C4-2B (cell line): ENCODE measurements at regions not wholly inside any gene's neighbourhood (a gene's known extent, or its start where the extent isn't known, plus 50 kb on each side); places are given as distances from the start of the nearest gene placed in this dataset.
A peak's percentile ranks its signal among the peaks of the same experiment; 100 is the strongest.

Experiments used
- H3K27ac ChIP-seq: fragments of 450-650 bp; 2 replicates; pipeline ENCODE4 v1.5.1; 2017
- CTCF ChIP-seq: fragments of 450-650 bp; conservative IDR thresholded peaks from 2 replicates; pipeline ENCODE4 v1.5.1; 2017; ENCODE audit warnings: mild to moderate bottlenecking
- ZFX ChIP-seq: fragments of 450-650 bp; IDR thresholded peaks from 2 replicates; pipeline ENCODE4 v1.6.1; 2017

DNA sequence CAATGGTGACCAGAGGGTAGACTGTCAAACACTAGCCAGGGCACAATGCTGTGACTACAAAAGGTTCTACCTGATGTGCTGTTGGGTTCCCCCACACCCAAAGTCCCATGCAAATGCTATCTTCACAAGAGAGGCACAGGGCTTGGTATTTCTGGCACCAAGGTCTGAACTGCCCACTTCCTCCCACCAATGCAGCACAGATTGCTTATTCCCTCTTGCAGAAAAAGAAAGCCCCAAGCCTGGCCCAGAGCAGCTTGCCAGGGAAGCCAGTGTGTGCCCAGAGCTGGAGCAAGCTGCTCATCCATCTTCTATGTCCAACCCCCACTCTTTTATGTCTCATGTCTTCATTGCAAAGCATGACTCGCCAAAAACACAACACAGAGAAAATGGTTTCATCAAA, 149.4 kb upstream of the CAMK1G start:
- TF ChIP-seq CTCF, result no peak
- no peak for TF ChIP-seq ZFX
- H3K27ac ChIP-seq, result no peak overlapping the region

GRCh38 chr1:209434631-209435217, 148.8 kb upstream of the CAMK1G start:
- H3K27ac ChIP-seq, result no peak overlapping the region
- TF ChIP-seq CTCF, result no peak
- no peak for TF ChIP-seq ZFX

GRCh38 chr1:209435654-209436566, 147.6 kb upstream of the CAMK1G start:
- no peak overlapping the region for H3K27ac ChIP-seq
- no peak for TF ChIP-seq ZFX
- TF ChIP-seq CTCF, result peak; percentile 86

DNA sequence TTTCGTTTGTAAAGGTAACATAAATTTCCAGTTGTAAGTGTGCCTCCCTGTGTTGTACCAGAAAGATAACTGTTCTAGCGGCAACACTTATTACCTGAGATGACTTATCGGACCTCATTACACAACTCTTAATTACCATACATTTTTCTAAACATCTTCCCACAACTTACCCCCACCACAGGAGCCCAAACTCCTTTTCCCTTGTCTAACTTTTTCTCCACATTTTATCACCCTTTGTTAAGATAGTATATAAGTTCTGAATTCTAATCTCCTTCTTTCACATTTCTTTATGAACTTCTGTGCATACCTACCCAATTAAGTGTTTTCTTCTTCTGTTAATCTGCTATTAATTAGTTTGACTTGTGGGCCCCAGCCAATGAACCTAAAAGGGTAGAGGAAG, 143.7 kb upstream of the CAMK1G start:
- no peak for TF ChIP-seq ZFX
- TF ChIP-seq CTCF, result no peak
- H3K27ac ChIP-seq, result no peak overlapping the region

- no peak overlapping the region for H3K27ac ChIP-seq
- TF ChIP-seq ZFX (no peak), CTCF (no peak)
Measured at GRCh38 chr1:209443361-209443931, 140.1 kb upstream of the CAMK1G start.

- H3K27ac ChIP-seq, result no peak overlapping the region
- no peak for TF ChIP-seq CTCF
Measured at GRCh38 chr1:209443975-209444651, 139.4 kb upstream of the CAMK1G start.

GRCh38 chr1:209444961-209445360, 138.6 kb upstream of the CAMK1G start:
- TF ChIP-seq CTCF (no peak), ZFX (no peak)
- no peak overlapping the region for H3K27ac ChIP-seq
